Prostate gland (tissue), 2 donors: ENCODE measurements at regions not wholly inside any gene's neighbourhood (a gene's known extent, or its start where the extent isn't known, plus 50 kb on each side); places are given as distances from the start of the nearest gene placed in this dataset.

Source experiments
- DNase-seq: peaks from one replicate; pipeline ENCODE4 v3.0.0-alpha.2; 2019; ENCODE audit warnings: low spot score
- H3K27ac ChIP-seq, 2 donors: fragments of 200-600 bp; sonication (generic); 2 replicates each; pipeline ENCODE4 v1.5.1; 2017 to 2019
- H3K27me3 ChIP-seq: fragments of 200-600 bp; sonication (generic); replicated peaks from 2 replicates; pipeline ENCODE4 v1.5.1; 2019; ENCODE audit not compliant: insufficient read depth
- H3K36me3 ChIP-seq, 2 donors: fragments of 200-600 bp; sonication (generic); 1 replicate in 1 of 2; 2 replicates in 1 of 2; pipeline versions ENCODE4 v1.5.1 to v1.8.1; 2017 to 2019
- H3K4me1 ChIP-seq: fragments of 200-600 bp; sonication (generic); replicated peaks from 2 replicates; pipeline ENCODE4 v1.5.1; 2019
- H3K4me3 ChIP-seq, 2 donors: fragments of 200-600 bp; sonication (generic); 2 replicates each; pipeline ENCODE4 v1.5.1; 2017 to 2019
- H3K9me3 ChIP-seq: fragments of 200-600 bp; sonication (generic); 2 replicates; pipeline ENCODE4 v1.5.1; 2017
- POLR2A ChIP-seq: fragments of 450-650 bp; IDR thresholded peaks from one replicate; pipeline ENCODE4 v1.6.1; 2016; ENCODE audit warnings: antibody characterized with exemption, mild to moderate bottlenecking
- POLR2AphosphoS5 ChIP-seq: sonication (generic); formaldehyde crosslinking; IDR thresholded peaks from one replicate; pipeline ENCODE4 v1.6.1; 2017; ENCODE audit warnings: antibody characterized with exemption
- whole genome bisulfite sequencing: methylation state at CpG from one replicate; pipeline ENCODE4 v1.1.5; 2018; 5-methylcytosine and 5-hydroxymethylcytosine counted together
- intact Hi-C: fragments of 100-400 bp; cut with DNase I; formaldehyde crosslinking; loops from one replicate; pipeline ENCODE4 v1.14.2; 2022
- TF ChIP-seq, protein P1 (sequence below), 4 experiments: fragments of 200-600 bp in 2 of 4; fragments of 450-650 bp in 2 of 4; sonication (generic) in 2 of 4; IDR thresholded peaks; 1 replicate in 3 of 4; 2 replicates in 1 of 4; pipeline ENCODE4 v1.5.1; 2016 to 2019; ENCODE audit warnings: antibody characterized with exemption in 4 of 4, mild to moderate bottlenecking in 2 of 4, moderate library complexity in 2 of 4

DNA sequence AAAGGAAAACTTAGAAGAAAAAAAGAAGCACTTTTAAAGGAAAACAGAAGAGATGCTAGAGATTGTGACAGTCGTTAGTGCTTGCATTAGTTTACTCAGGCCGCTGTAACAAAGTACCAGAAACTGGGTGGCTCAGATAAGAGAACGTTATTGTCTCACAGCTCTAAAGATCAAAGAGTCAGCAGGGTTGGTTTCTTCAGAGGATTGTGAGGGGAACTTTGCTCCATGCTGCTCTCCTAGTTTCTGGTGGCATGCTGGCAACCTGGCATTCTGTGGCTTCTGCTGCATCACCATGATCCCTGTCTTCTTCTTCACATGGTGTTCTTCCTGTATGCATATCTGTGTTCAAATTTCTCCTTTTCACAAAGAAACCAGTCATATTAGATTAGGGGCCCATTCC is 119.4 kb upstream of the PLEKHA5 start:
- WGBS: 53% methylated on average over 3 of the region's 3 CpGs
- TF ChIP-seq, protein P1, sequence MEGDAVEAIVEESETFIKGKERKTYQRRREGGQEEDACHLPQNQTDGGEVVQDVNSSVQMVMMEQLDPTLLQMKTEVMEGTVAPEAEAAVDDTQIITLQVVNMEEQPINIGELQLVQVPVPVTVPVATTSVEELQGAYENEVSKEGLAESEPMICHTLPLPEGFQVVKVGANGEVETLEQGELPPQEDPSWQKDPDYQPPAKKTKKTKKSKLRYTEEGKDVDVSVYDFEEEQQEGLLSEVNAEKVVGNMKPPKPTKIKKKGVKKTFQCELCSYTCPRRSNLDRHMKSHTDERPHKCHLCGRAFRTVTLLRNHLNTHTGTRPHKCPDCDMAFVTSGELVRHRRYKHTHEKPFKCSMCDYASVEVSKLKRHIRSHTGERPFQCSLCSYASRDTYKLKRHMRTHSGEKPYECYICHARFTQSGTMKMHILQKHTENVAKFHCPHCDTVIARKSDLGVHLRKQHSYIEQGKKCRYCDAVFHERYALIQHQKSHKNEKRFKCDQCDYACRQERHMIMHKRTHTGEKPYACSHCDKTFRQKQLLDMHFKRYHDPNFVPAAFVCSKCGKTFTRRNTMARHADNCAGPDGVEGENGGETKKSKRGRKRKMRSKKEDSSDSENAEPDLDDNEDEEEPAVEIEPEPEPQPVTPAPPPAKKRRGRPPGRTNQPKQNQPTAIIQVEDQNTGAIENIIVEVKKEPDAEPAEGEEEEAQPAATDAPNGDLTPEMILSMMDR (IDR thresholded peaks at IDR 0.05): no peak
- TF ChIP-seq POLR2A: no peak
- no peak for TF ChIP-seq POLR2AphosphoS5
- intact Hi-C loops: no loop called here
- Histone ChIP-seq H3K4me1 (no peaks in the 10 kb centered on the region), H3K36me3 (no peaks in the 10 kb centered on the region), H3K4me3 (no peak overlapping the region), H3K27me3 (no peaks in the 10 kb centered on the region), H3K27ac (no peak overlapping the region), H3K9me3 (no peaks in the 10 kb centered on the region)
- no peak for DNase-seq

- WGBS: 93% methylated on average over 10 of the region's 10 CpGs
- no peaks in the 10 kb centered on the region for H3K27me3 ChIP-seq
- no peaks in the 10 kb centered on the region for H3K9me3 ChIP-seq
- H3K4me3 ChIP-seq: no peak overlapping the region
- no peak for TF ChIP-seq POLR2AphosphoS5
- TF ChIP-seq, protein P1 (IDR thresholded peaks at IDR 0.05): no peak
- TF ChIP-seq POLR2A: no peak
- DNase-seq: no peak
- intact Hi-C loops: no loop called here
- H3K4me1 ChIP-seq: no peaks in the 10 kb centered on the region
- H3K36me3 ChIP-seq: no peaks in the 10 kb centered on the region
- no peak overlapping the region for H3K27ac ChIP-seq
Observed at GRCh38 chr12:19010726-19011125, 118.8 kb upstream of the PLEKHA5 start.

DNA sequence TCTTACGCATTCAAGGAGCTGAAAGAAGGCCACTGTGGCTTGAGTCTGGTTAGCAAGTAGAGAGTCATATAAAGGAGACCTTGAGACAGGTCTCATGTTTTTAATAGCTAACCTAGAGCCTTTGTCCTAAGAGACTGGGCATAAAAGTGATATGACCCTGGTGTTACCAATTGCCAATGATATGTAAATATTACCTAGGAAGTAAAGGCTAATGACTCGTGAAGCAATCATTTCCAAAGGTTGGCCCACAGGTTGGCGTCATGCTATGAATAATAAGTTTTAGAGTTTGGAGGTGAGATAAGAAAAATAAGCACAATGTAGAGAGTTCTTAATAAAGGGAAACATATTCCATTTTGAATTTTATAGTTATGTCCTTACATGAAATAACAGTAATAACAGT is 116.6 kb upstream of the PLEKHA5 start:
- Histone ChIP-seq H3K36me3 (no peaks in the 10 kb centered on the region), H3K27ac (no peak overlapping the region), H3K4me1 (no peaks in the 10 kb centered on the region), H3K27me3 (no peaks in the 10 kb centered on the region), H3K4me3 (no peak overlapping the region), H3K9me3 (no peaks in the 10 kb centered on the region)
- WGBS: 92% methylated on average over 3 of the region's 3 CpGs
- no peak for DNase-seq
- TF ChIP-seq POLR2A (no peak), POLR2AphosphoS5 (no peak)
- TF ChIP-seq, protein P1 (IDR thresholded peaks at IDR 0.05): no peak
- intact Hi-C loops: no loop called here

DNA sequence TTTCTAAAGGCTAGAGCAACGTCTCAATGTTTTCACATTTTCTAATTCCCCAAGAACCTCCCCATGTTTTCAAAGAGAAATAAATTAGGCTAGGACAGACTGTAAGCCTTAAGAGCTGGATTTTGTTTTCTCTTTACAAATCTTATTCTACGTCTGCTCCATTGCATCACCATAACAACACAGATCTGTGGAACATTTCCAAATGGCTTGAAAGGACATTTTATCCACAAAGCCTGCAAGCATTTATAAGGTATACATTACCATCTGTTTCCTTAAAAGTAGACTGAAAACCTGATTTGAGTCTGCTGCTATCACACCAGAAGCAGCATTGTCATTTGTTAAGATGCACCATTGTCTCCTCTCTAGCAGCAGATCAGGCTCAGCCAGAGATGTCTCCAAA is 115.3 kb upstream of the PLEKHA5 start:
- H3K4me3 ChIP-seq: no peak overlapping the region
- H3K9me3 ChIP-seq: no peaks in the 10 kb centered on the region
- no peaks in the 10 kb centered on the region for H3K36me3 ChIP-seq
- intact Hi-C loops: no loop called here
- H3K4me1 ChIP-seq: no peaks in the 10 kb centered on the region
- WGBS: 11% methylated on average over 2 of the region's 2 CpGs
- TF ChIP-seq POLR2A (no peak), POLR2AphosphoS5 (no peak)
- TF ChIP-seq, protein P1 (IDR thresholded peaks at IDR 0.05): no peak
- H3K27me3 ChIP-seq: no peaks in the 10 kb centered on the region
- no peak overlapping the region for H3K27ac ChIP-seq
- DNase-seq: no peak

DNA sequence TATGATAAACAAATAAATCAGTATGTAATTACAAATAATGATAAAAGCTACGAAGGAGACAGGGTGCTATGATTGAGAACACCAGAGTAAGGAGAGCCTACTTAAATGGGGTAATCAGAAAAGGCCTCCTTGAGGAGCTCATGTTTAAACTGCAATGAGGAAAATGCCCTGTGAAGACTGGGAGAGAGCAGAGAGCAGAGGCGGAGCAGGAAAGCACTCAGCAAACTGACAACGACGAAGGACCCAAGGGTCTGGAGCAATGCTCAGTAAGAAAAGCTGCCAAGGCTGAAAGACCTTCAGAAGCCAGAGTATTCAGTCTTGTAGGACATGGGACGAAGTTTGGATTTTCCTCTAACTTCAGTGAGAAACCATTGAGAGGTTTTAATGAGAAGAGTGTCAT is 114.2 kb upstream of the PLEKHA5 start:
- Histone ChIP-seq H3K4me1 (no peaks in the 10 kb centered on the region), H3K27me3 (no peaks in the 10 kb centered on the region), H3K4me3 (no peak overlapping the region), H3K27ac (no peak overlapping the region), H3K9me3 (no peaks in the 10 kb centered on the region), H3K36me3 (no peaks in the 10 kb centered on the region)
- no peak for DNase-seq
- intact Hi-C loops: no loop called here
- no peak for TF ChIP-seq POLR2A
- no peak for TF ChIP-seq POLR2AphosphoS5
- TF ChIP-seq, protein P1 (IDR thresholded peaks at IDR 0.05): no peak
- WGBS: 85% methylated on average over 5 of the region's 5 CpGs
